Esophagus muscularis mucosa (tissue), 3 donors: ENCODE measurements at regions not wholly inside any gene's neighbourhood (a gene's known extent, or its start where the extent isn't known, plus 50 kb on each side); places are given as distances from the start of the nearest gene placed in this dataset.

Experiments used
- CTCF ChIP-seq, 3 experiments: fragments of 200-600 bp in 2 of 3; fragments of 450-650 bp in 1 of 3; sonication (generic) in 2 of 3; IDR thresholded peaks; one replicate each; pipeline ENCODE4 v1.5.1; 2017 to 2019; ENCODE audit warnings: antibody characterized with exemption in 3 of 3, mild to moderate bottlenecking in 2 of 3, moderate library complexity in 1 of 3
- POLR2A ChIP-seq: fragments of 450-650 bp; IDR thresholded peaks from one replicate; pipeline ENCODE4 v1.6.1; 2017; ENCODE audit warnings: antibody characterized with exemption, moderate library complexity, mild to moderate bottlenecking, low read depth
- POLR2AphosphoS5 ChIP-seq, 2 donors: sonication (generic); formaldehyde crosslinking; IDR thresholded peaks; one replicate each; pipeline ENCODE4 v1.6.1; 2017; ENCODE audit warnings: antibody characterized with exemption in 2 of 2

DNA sequence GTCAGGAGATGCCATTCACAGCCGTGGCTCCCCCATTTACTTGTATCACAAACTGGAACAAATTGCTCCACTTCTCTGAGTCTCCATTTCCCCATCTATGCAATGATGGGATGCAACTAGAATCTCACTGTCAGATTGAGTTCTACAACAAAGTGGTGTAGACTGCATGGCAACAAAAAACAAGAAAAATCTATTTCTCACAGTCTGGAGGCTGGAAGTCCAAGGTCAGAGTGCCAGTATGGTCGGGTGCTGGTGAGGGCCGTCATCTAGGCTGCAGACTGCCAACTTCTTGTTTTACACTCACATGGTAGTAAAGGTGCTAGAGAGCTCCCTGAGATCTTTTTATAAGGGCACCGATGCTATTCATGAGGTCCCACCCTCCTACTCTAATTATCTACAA, 158.4 kb upstream of the BCL6 start:
- no peak for TF ChIP-seq CTCF (IDR thresholded peaks at IDR 0.05)
- TF ChIP-seq POLR2A, result no peak
- TF ChIP-seq POLR2AphosphoS5 (IDR thresholded peaks at IDR 0.05), result no peak
